ENCODE measurements at regions not wholly inside any gene's neighbourhood (a gene's known extent, or its start where the extent isn't known, plus 50 kb on each side); places are given as distances from the start of the nearest gene placed in this dataset.
"Not testable (repeated sequence)": the region's sequence is repeated elsewhere in the genome, so short reads cannot be mapped to it uniquely, and the experiment has no call there.

DNA sequence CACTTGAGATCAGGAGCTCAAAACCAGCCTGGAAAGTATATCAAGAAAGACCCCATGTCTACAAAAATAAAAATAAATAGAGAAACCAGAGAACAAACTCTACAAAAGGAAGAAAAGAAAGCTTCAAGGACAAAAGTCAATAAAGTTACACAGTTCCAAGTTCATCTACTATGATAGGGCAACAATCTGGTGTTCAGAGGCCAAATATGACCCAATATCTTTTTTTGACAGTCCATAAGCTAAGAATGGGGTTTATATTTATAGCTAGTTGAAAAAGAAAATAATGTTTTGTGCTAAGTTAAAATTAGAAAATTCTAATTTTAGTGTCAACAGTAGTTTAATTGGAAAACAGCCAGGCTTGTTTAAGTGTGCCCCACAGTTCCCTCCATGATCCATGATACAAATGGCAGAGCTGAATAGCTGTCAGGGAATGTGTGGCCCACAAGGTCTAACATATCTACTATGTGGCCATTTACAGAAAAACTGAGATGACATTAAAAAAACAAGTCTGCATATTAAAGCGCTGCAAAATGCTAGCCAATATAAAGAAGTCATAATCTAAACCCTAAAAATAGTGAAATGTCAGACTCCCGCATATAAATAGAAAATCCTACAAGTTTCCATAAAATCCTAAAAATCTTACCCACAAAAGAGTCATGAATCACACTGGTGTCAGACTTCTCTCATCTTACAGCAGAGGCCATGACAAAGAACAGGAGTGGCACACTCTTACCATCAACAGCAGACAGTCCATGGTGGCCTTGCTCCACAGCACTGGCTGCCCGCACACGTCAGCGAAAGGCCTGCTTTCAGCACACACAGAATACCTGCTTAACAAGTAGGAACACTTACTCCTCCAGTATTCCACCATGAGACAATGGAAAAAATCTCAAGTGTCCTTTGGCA is 281.9 kb upstream of the HSFY2 start:
- no peak for DNase-seq (ENCODE audit: low read depth in 2 of 2)

DNA sequence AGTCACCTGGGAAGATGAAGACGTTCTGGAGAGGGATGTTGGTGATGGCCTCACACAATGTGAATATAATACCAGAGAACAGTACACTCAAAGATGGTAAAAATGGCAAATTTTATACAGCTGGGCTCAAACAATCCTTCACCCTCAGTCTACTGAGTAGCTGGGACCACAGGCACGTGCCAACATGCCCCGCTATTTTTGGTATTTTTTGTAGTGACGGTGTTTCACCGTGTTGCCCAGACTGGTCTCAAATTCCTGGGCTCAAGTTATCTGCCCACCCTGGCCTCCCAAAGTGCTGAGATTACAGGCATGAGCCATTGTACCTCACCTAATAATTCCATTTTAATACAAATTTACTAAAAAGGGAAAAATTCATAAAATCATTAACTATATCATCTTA is 280.3 kb upstream of the HSFY2 start:
- DNase-seq (ENCODE audit: low read depth in 2 of 2) = no peak

DNA sequence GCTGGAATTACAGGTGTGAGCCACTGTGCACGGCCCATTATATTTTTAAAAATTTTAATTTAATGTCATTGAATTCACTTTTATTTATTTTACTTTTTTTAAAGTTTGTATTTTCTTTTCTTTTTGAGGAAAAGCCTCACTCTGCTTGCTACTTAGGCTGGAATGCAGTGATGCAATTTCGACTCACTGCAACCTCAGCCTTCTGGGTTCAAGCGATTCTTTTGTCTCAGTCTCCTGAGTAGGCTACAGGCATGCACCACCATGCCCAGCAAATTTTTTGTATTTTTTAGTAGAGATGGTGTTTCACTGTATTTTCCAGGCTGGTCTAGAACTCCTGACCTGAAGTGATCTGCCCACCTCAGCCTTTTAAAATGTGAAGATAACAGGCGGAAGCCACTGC is 277.5 kb upstream of the HSFY2 start:
- DNase-seq (ENCODE audit: low read depth in 2 of 2) = no peak

DNA sequence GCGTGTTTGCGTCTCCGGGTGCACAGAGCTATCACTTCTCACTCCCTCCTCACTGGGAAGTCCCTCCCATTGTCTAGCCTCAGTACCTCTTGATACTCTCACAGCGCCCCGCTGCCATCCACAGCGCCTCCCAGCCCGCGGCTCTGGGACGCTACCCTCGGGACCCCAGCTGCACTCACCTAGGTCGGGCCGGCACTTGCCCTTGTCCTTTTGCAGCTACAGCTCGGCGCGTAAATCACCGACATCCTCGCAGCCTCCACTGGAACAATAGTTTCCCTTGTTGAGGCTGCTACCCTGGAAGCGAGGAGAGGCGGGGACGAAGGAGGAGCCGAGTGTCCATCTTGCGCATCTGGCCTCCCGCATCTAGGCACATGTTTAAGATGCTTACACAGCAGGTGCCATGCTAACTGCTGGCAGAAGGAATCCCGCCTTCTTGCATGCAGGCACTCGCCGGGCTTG is 269.5 kb upstream of the HSFY2 start:
- DNase-seq (ENCODE audit: low read depth in 2 of 2) = no peak

DNA sequence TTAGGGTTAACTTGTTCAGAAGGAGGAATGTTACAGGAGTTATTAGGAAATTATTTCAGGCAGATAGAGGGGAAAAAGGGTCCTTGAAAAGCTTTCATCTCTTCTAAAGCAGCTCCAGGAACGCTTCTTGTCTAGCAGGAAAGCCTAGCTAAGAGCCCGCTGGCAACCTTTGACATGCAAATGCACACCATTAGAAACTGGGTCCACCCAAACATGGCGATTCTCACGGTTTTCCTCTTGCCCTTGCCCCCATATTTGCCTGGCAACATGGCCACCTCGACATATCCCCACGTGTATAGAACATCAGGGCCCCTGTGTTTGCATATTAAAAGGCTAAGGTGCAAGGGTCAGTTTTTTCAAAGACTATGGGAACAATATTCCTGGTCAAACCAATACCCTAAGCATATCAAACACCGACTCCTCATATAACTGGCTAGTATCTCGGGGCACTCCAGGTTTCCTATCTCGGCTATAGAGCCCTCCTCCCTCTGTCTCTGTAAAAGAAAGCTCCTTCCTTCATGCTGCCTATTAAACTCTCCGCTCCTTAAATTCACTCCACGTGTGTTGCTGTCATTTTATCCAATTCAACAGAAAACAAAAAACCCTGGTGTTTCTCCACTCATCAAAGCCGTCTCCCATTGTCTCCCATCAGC is 268.9 kb upstream of the HSFY2 start:
- no peak for DNase-seq (ENCODE audit: low read depth in 2 of 2)

DNA sequence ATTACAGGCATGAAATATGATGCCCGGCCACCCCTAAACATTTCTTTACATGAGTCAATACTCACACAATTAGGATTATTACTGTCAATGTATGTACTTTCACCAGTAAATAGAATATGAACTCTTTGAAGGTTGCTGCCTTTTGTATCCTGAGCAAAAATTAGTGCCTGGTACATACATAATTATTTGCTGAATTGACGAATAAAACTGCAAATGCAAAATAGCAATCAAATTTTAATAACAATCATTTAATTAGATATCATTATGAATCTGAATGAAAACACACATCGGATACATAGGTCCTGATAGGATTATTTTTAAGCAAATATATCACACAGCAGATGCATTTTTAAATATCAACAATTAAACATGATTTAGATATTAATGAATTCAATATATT is 253.1 kb upstream of the HSFY2 start:
- DNase-seq (ENCODE audit: low read depth in 2 of 2) = no peak

DNA sequence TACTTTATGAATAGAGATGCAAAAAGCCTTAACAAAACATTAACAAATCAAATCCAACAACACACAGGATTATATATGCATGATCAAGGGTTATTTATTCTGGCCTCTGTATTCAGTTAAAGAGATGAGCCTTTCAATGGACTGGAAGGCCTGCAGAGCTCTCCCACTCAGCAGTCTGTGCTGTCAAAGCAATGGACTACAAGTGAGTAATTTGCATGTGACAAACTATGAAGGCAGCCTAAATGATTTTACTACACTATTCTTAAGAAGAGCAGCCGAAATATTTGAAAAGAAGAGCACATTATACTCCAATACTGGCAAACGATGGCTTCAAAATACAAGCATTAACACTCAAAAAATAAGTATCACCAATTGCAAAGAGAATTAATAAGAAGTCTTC is 250.4 kb upstream of the HSFY2 start:
- DNase-seq (ENCODE audit: low read depth in 2 of 2) = no peak

DNA sequence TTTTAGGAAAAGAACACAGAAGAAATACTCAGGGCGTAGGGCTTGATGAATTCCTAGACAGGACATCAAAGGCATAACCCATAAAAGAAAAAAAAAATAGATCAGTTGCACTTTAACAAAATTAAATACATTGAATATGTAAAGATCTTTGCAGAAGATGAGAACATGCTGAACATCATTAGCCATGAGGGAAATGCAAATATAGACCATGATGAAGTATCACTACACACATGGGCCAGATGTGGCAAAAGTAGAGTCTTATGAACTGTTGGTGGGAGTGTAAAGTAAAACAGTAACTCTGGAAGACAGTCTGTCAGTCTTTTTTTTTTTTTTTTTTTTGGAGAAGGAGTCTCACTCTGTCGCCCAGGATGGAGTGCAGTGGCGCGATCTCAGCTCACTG is 246.7 kb upstream of the HSFY2 start:
- DNase-seq (ENCODE audit: low read depth in 2 of 2) = no peak

DNA sequence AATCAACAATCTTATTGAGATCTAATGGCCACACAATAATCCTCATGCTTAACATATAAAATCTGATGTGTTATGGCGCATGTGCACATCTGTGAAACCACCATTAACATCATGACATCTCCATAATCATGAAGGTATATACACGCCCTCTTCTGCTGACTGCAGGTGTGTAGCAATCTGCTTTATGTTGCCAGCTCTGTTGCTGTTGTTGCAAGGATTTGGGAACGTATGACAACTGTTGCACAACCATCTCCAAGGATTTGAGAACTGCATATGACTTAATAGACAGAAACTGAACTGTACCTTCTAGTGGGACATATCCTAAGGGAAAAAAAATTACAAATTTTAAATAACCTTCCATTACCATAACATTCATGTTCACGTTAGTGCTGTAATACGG is 243.5 kb upstream of the HSFY2 start:
- no peak for DNase-seq (ENCODE audit: low read depth in 2 of 2)

DNA sequence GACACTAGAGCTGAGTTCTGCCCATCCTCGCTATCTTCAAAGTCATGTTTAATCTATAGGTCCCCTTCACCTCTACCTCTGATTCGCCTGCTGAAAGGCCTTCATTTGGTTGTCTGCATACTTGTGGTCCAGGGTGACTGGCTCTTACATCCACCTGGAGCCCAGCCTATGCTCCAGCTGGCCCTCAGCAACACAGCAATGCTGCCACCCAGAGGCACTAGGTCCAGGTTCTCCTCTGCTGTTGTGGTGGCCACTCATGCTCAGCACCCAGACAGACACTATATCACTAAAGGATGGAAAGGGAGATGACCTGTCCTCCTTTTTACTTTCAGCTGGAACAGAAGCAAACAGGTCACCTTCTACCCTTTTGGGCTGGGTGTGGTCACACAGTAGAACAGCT is 242.3 kb upstream of the HSFY2 start:
- no peak for DNase-seq (ENCODE audit: low read depth in 2 of 2)

DNA sequence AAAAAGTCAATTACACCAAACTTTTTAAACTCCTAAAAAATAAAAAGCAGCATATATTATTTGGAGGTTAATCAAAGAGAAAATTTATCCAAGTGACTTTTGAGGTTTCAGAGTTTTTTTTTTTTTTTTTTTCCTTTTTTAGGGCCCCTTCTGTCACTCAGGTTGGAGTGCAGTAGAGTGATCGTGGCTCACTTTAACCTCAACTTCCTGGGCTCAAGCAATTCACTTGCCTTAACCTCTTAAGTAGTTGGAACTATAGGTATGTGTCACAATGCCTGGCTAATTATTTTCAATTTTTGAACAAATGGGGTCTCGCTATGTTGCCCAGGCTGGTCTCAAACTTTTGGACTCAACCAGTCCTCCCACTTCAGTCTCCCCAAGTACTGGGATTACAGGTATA is 241.7 kb upstream of the HSFY2 start:
- no peak for DNase-seq (ENCODE audit: low read depth in 2 of 2)

DNA sequence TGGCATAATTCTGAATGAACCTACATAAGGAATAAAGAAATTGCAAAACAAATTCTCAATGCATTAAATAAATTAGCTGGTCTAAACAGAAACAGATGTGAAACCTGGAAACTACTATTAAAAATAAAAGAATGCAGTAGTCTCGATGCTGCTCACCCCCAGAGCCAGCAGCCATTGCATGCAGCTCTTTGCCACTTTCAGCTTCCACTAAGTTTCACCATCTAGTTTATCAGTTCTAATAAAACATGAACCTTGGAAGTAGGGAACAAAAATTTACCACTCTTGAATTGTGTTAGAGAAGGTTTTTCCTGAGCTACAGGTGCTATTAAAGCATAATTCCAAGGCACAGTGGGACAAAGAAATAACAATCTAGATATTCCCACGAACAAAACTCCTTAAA is 239.4 kb upstream of the HSFY2 start:
- DNase-seq (ENCODE audit: low read depth in 2 of 2) = no peak

DNA sequence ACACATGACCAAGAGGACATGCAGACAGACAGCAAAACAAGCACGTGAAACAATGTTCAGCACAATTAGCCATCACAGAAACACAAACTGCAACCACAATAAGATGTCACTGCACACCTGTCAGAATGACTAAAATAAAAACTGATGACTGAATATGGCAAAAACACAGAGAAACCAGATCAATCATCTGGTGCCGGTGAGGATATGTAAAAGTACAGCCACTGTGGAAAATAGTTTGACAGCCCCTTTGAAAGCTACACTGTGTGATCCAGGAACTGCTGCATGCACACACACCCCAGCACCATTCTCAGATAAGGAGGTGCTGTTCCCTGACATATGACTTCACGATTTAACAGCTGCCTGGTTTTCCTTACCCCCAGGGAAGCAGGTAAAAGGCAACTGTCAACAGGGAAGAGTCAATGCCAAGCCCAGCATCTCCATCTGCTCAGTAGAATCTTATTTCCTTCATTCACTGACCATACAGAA is 238.1 kb upstream of the HSFY2 start:
- DNase-seq (ENCODE audit: low read depth in 2 of 2) = no peak

DNA sequence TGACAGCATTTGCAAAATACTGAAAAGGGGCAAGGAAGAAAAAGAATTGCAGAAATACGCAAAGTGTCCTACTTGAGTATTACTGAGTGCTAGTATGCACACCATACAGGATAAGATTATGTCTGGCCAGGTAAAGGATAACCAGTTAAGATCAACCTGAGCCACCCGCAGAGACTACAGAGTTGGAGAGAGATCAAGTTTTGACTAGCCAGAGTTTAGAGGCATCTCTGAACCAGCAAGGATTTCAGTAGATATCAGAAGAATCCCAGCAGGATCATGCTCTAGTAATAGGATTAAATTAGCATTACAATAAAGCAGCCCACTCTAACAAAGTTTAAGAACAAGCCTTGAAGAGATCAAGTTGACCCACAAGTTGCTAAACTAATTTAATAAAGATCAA is 232.7 kb upstream of the HSFY2 start:
- DNase-seq (ENCODE audit: low read depth in 2 of 2) = no peak

DNA sequence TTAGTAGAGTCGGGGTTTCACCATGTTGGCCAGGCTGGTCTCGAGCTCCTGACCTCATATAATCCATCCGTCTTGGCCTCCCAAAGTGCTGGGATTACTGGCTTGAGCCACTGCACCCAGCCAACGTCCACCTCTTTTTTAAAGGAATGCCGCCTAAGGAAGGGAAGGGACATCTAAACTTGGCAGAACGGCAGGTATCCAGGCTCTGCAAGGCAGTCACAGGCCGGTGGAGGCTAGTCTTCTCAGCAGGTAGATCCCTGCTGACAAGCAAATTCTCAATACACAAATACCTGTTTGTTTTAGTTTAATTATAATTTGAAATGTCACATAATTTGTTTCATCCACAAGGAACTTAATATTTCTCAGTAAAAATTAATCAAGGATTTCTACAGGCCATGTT is 232.0 kb upstream of the HSFY2 start:
- DNase-seq (ENCODE audit: low read depth in 2 of 2) = no peak

DNA sequence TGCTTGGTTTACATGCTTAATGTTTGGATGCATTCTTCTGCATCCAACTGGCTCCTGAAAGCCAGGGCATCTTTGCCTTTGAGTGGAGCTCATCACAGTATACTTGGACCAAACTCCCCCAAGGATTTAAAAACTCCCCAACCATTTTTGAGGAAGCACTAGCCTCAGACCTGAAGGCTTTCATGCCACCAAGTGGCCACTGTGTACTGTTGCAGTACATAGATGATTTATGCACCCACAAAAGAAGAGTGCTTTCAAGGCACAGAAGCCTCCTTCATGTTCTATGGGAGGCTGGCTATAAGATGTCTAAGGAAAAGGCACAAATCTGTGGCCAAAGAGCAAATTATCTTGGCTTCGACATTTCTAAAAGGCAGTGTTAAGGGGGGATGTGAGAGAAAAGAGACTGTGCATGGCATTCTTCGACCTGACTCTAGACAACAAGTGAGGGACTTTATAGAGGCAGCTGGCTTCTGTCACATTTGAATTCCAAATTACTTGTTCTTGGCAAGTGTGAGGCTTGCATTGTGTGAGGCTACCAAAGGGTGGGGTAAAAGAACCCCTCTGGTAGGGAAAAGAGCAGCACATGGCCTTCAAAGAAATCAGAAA is 224.2 kb upstream of the HSFY2 start:
- DNase-seq (ENCODE audit: low read depth in 2 of 2) = no peak

DNA sequence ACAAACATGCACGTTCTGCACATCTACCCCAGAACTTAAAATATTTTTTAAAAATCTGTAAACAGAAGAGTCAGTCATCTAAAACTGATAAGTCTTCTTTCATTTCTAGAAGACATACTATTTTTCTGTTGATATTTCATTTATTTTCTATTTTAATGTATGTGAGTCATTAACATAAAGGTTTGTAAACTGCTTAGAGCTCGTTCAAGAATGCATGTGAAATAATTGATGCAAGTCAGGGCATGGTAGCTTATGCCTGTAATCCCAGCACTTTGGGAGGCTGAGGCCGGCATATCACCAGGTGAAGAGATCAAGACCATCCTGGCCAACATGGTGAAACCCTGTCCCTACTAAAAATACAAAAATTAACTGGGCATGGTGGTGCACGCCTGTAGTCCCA is 219.9 kb upstream of the HSFY2 start:
- no peak for DNase-seq (ENCODE audit: low read depth in 2 of 2)

DNA sequence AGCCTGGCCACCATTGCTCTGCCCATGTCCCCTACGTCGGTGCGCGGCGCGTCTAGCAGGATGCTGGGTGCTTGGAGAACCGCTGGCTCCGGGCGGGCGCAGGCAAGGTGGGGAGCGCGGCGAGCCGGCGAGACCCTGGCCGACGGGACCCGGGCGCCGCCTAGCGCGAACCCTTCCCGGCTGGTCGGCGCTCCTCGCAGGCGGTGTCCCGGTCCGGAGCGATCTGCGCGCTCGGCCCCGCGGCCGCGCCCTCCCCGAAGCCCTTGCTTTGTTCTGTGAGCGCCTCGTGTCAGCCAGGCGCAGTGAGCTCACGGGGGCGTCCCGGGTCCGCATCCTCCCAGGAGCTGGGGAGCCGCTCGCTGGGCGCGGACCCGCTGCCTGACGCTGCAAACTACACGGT is 219.1 kb upstream of the HSFY2 start:
- not testable (repeated sequence) for DNase-seq (ENCODE audit: low read depth in 2 of 2)

DNA sequence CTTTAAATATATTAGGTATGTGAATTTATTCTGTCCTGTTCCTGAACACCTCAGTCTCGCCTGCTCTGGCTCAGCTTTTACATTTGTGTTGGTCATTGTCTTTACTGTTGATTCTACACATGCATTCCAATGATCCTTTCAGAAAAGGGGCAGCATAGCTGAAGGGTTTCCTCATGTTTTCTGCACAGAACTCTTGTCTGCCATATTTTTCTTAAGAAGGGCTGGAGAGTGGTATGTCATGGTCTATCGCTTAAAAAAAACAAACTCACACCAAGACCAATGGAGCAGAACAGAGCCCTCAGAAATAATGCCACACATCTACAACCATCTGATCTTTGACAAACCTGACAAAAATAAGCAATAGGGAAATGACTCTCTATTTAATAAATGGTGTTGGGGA is 215.8 kb upstream of the HSFY2 start:
- no peak for DNase-seq (ENCODE audit: low read depth in 2 of 2)

DNA sequence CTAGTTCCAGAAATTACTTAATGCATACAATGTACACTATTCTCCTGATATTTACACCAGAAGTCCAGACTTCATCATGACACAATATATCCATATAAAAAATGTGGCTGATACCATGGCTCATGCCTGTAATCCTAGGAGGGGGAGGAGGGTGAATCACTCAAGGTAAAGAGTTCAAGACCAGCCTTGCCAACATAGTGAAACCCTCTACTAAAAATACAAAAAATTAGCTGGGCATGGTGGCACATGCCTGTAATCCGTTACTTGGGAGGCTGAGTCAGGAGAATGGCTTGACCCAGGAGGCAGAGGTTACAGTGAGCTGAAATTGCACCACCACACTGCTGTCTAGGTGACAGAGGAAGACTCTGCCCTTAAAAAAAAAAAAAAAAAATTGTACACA is 192.5 kb upstream of the HSFY2 start:
- DNase-seq (ENCODE audit: low read depth in 2 of 2) = no peak

DNA sequence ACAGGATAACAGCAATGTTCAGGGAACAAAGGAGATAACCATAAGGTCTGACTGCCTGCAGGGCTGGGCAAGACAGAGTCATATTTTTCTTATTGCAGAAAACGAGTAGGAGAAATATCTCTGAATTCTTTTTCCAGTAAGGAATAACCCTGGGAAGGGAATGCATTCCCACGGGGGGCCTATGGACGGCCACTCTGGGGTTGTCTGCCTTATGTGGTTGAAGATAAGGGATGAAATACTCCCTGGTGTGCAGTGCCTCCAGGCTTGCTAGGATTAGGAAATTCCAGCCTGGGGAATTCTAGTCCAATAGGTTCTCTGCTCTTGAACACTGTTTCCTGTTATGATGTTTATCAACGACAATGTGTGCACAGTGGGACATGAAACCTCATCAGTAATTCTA is 185.3 kb upstream of the HSFY2 start:
- no peak for DNase-seq (ENCODE audit: low read depth in 2 of 2)

DNA sequence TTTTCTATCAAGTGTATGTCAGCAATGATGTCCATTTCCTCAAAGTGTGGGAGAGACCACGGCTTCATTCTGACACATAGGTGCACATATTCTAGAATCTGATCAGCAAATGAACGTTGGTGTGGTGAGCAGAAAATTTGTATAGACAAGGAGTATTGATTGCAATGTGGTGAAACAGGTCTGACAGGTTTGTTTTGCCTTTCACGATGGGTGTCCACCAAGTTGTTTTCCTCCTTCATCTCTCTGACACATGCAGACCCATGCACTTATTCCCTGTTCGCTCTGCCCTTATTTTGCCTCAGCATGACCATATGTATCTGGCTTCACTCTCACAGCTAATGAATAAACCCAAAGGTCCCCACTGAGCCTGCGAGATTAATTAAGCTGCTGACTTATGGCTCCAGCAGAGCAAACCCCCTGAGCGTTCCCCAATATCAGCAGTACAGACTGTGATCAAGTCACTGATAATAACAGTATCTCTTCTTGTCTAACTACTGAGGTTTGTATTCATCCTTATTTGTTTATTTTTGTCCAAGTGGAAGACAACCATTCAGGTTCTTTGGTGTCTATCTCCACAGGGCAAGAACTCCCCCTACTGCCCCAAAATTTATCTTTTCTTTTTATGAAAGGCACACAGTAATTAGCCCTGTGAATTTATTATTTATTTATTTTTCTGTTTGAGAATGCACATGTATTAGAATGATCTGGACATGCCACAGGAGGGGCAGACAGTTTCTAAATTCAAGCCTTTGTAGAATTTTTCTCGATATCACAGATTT is 178.3 kb upstream of the HSFY2 start:
- no peak for DNase-seq (ENCODE audit: low read depth in 2 of 2)

All from stimulated activated CD4-positive, alpha-beta T cell treated with anti-CD3 and anti-CD28 coated beads, Interleukin-4, amount 100 ng/mL, for 48 hours (primary cell).